ENCODE measurements at regions not wholly inside any gene's neighbourhood (a gene's known extent, or its start where the extent isn't known, plus 50 kb on each side); places are given as distances from the start of the nearest gene placed in this dataset.

DNA sequence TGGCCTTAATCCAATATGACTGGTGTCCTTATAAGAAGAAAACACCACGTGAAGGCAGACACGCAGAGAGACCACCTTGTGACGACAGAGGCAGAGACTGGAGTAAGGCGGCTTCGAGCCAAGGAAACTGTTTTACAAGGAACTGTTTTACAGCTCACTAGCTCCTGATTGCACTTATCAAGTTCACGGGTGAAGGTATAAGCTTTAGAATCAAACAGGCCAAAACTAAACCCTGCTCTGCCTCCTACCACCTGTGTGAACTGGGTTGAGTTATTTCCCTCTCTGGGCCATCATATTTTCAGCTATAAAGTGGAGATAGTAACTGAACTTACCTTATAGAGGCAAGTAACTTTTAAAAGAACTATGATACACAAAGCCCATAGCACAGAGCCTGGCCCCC, 166.9 kb upstream of the NFIA start:
- intact Hi-C loops (cut with micrococcal nuclease), result no loop called here
- no peak overlapping the region for H3K27ac ChIP-seq (ENCODE audit: low read depth, low read length)
- ChIA-PET POLR2A (no interaction called here), RAD21 (ENCODE audit: low non-redundant PET in 1 of 2, low total read pairs in 2 of 2, uncharacterized antibody in 2 of 2, unreplicated experiment in 2 of 2) (no interaction called here), CTCF (no interaction called here)
- TF ChIP-seq, protein P1, sequence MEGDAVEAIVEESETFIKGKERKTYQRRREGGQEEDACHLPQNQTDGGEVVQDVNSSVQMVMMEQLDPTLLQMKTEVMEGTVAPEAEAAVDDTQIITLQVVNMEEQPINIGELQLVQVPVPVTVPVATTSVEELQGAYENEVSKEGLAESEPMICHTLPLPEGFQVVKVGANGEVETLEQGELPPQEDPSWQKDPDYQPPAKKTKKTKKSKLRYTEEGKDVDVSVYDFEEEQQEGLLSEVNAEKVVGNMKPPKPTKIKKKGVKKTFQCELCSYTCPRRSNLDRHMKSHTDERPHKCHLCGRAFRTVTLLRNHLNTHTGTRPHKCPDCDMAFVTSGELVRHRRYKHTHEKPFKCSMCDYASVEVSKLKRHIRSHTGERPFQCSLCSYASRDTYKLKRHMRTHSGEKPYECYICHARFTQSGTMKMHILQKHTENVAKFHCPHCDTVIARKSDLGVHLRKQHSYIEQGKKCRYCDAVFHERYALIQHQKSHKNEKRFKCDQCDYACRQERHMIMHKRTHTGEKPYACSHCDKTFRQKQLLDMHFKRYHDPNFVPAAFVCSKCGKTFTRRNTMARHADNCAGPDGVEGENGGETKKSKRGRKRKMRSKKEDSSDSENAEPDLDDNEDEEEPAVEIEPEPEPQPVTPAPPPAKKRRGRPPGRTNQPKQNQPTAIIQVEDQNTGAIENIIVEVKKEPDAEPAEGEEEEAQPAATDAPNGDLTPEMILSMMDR (IDR thresholded peaks at IDR 0.05 in 2 of 3, conservative IDR thresholded peaks at IDR 0.05 in 1 of 3; ENCODE audit: borderline replicate concordance in 1 of 3, insufficient read depth in 1 of 3, low read depth in 2 of 3, low read length in 2 of 3), result no peak
- TF ChIP-seq EZH2 (IDR thresholded peaks at IDR 0.05) (no peak), SIN3A (IDR thresholded peaks at IDR 0.05; ENCODE audit: low read depth) (no peak), CBX3 (IDR thresholded peaks at IDR 0.05; ENCODE audit: low read depth) (no peak), YY1 (IDR thresholded peaks at IDR 0.05; ENCODE audit: extremely low read depth, insufficient replicate concordance, low read depth, low read length) (no peak), JUND (IDR thresholded peaks at IDR 0.05) (no peak), SP1 (IDR thresholded peaks at IDR 0.05; ENCODE audit: low read depth) (no peak), EGR1 (IDR thresholded peaks at IDR 0.05; ENCODE audit: low read depth) (no peak)
- H3K4me3 ChIP-seq (replicated peaks in 1 of 2; ENCODE audit: low read depth in 1 of 2, low read length in 2 of 2), result no peak overlapping the region
- no peaks in the 10 kb centered on the region for H3K4me1 ChIP-seq (ENCODE audit: control insufficient read depth in 1 of 2, insufficient read depth in 2 of 2, low read length in 2 of 2)
- no peaks in the 10 kb centered on the region for H3K27me3 ChIP-seq (ENCODE audit: insufficient read depth, low read length)
- no peak for DNase-seq (ENCODE audit: low read depth, low spot score)
- H3K9ac ChIP-seq (ENCODE audit: low read length), result no peak overlapping the region
- no peaks in the 10 kb centered on the region for H3K9me3 ChIP-seq (ENCODE audit: control insufficient read depth in 1 of 2, insufficient read depth in 1 of 2, low read depth in 1 of 2, low read length in 2 of 2)
- no peaks in the 10 kb centered on the region for H4K20me1 ChIP-seq (ENCODE audit: insufficient read depth)
- no peak for ATAC-seq
- no peak overlapping the region for H2AFZ ChIP-seq (ENCODE audit: low read depth, low read length, poor library complexity, severe bottlenecking)
- H3K79me2 ChIP-seq (ENCODE audit: insufficient read depth, low read length), result no peaks in the 10 kb centered on the region
- no peak overlapping the region for H3K4me2 ChIP-seq (ENCODE audit: low read length)
- BruUV-seq (replicated peaks), result no TSS peak
- no peaks in the 10 kb centered on the region for H3K9me2 ChIP-seq (ENCODE audit: insufficient read depth)
- no peaks in the 10 kb centered on the region for H3K36me3 ChIP-seq (ENCODE audit: control insufficient read depth in 1 of 2, insufficient read depth in 2 of 2, low read length in 2 of 2)

- Histone ChIP-seq H3K4me3 (replicated peaks in 1 of 2; ENCODE audit: low read depth in 1 of 2, low read length in 2 of 2) (no peak overlapping the region), H3K9ac (ENCODE audit: low read length) (no peak overlapping the region), H3K27me3 (ENCODE audit: insufficient read depth, low read length) (no peaks in the 10 kb centered on the region), H3K9me2 (ENCODE audit: insufficient read depth) (no peaks in the 10 kb centered on the region), H3K36me3 (ENCODE audit: control insufficient read depth in 1 of 2, insufficient read depth in 2 of 2, low read length in 2 of 2) (no peaks in the 10 kb centered on the region), H3K4me2 (ENCODE audit: low read length) (no peak overlapping the region), H3K27ac (ENCODE audit: low read depth, low read length) (no peak overlapping the region), H3K79me2 (ENCODE audit: insufficient read depth, low read length) (no peaks in the 10 kb centered on the region), H3K9me3 (ENCODE audit: control insufficient read depth in 1 of 2, insufficient read depth in 1 of 2, low read depth in 1 of 2, low read length in 2 of 2) (no peaks in the 10 kb centered on the region), H2AFZ (ENCODE audit: low read depth, low read length, poor library complexity, severe bottlenecking) (no peak overlapping the region), H3K4me1 (ENCODE audit: control insufficient read depth in 1 of 2, insufficient read depth in 2 of 2, low read length in 2 of 2) (no peaks in the 10 kb centered on the region), H4K20me1 (ENCODE audit: insufficient read depth) (no peaks in the 10 kb centered on the region)
- ChIA-PET POLR2A (no interaction called here), CTCF (no interaction called here), RAD21 (ENCODE audit: low non-redundant PET in 1 of 2, low total read pairs in 2 of 2, uncharacterized antibody in 2 of 2, unreplicated experiment in 2 of 2) (no interaction called here)
- ATAC-seq (no peak), DNase-seq (ENCODE audit: low read depth, low spot score) (no peak)
- no TSS peak for BruUV-seq (replicated peaks)
- intact Hi-C loops (cut with micrococcal nuclease), result no loop called here
- TF ChIP-seq, protein P2, sequence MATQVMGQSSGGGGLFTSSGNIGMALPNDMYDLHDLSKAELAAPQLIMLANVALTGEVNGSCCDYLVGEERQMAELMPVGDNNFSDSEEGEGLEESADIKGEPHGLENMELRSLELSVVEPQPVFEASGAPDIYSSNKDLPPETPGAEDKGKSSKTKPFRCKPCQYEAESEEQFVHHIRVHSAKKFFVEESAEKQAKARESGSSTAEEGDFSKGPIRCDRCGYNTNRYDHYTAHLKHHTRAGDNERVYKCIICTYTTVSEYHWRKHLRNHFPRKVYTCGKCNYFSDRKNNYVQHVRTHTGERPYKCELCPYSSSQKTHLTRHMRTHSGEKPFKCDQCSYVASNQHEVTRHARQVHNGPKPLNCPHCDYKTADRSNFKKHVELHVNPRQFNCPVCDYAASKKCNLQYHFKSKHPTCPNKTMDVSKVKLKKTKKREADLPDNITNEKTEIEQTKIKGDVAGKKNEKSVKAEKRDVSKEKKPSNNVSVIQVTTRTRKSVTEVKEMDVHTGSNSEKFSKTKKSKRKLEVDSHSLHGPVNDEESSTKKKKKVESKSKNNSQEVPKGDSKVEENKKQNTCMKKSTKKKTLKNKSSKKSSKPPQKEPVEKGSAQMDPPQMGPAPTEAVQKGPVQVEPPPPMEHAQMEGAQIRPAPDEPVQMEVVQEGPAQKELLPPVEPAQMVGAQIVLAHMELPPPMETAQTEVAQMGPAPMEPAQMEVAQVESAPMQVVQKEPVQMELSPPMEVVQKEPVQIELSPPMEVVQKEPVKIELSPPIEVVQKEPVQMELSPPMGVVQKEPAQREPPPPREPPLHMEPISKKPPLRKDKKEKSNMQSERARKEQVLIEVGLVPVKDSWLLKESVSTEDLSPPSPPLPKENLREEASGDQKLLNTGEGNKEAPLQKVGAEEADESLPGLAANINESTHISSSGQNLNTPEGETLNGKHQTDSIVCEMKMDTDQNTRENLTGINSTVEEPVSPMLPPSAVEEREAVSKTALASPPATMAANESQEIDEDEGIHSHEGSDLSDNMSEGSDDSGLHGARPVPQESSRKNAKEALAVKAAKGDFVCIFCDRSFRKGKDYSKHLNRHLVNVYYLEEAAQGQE (IDR thresholded peaks at IDR 0.05; ENCODE audit: low read depth), result no peak
- TF ChIP-seq ZFX (IDR thresholded peaks at IDR 0.05), result no peak
- no peak for TF ChIP-seq SP1 (IDR thresholded peaks at IDR 0.05; ENCODE audit: low read depth)
- TF ChIP-seq, protein P1 (IDR thresholded peaks at IDR 0.05 in 2 of 3, conservative IDR thresholded peaks at IDR 0.05 in 1 of 3; ENCODE audit: borderline replicate concordance in 1 of 3, insufficient read depth in 1 of 3, low read depth in 2 of 3, low read length in 2 of 3), result no peak
- TF ChIP-seq RAD21 (IDR thresholded peaks at IDR 0.05; ENCODE audit: low read depth), result no peak
- TF ChIP-seq CBX3 (IDR thresholded peaks at IDR 0.05; ENCODE audit: low read depth), result no peak
- no peak for TF ChIP-seq TCF7L2 (IDR thresholded peaks at IDR 0.05; ENCODE audit: borderline replicate concordance, extremely low read depth, insufficient read depth, insufficient read length)
These were observed 167.4 kb upstream of the NFIA start for GRCh38 chr1:60914982-60915381.

Data from HCT116 (cell line).